GM23338 (cell line): ENCODE measurements at regions not wholly inside any gene's neighbourhood (a gene's known extent, or its start where the extent isn't known, plus 50 kb on each side); places are given as distances from the start of the nearest gene placed in this dataset.

Source experiments
- ATAC-seq: fragments of 200-7000 bp; cut with Tn5 transposase; 3 replicates; pipeline ENCODE4 v1.9.1; 2020
- DNase-seq: peaks from one replicate; pipeline ENCODE4 v3.0.0-alpha.2; 2015; ENCODE audit warnings: low spot score
- H2AFZ ChIP-seq: fragments of 200-600 bp; sonication (generic); 2 replicates; pipeline ENCODE4 v1.8.0; 2016; ENCODE audit warnings: antibody characterized with exemption, mild to moderate bottlenecking, moderate library complexity
- H3F3A ChIP-seq: fragments of 200-600 bp; sonication (generic); replicated peaks from 2 replicates; pipeline ENCODE4 v1.8.0; 2017; ENCODE audit warnings: antibody characterized with exemption, mixed run types, low read depth
- H3K27ac ChIP-seq: fragments of 200-600 bp; sonication (generic); 2 replicates; pipeline ENCODE4 v1.6.1; 2016; ENCODE audit warnings: low read depth
- H3K27me3 ChIP-seq: fragments of 200-600 bp; sonication (generic); 2 replicates; pipeline ENCODE4 v1.8.0; 2016; ENCODE audit warnings: mild to moderate bottlenecking, mixed run types, moderate library complexity; ENCODE audit not compliant: insufficient read depth
- H3K36me3 ChIP-seq: fragments of 200-600 bp; sonication (generic); 2 replicates; pipeline ENCODE4 v1.8.0; 2016; ENCODE audit warnings: mild to moderate bottlenecking; ENCODE audit not compliant: insufficient read depth
- H3K4me1 ChIP-seq: fragments of 200-600 bp; sonication (generic); 2 replicates; pipeline ENCODE4 v1.8.0; 2016; ENCODE audit warnings: mild to moderate bottlenecking, moderate library complexity; ENCODE audit not compliant: insufficient read depth
- H3K4me2 ChIP-seq: fragments of 200-600 bp; sonication (generic); 2 replicates; pipeline ENCODE4 v1.7.1; 2017; ENCODE audit warnings: mixed run types
- H3K4me3 ChIP-seq: fragments of 200-600 bp; sonication (generic); 2 replicates; pipeline ENCODE4 v1.6.1; 2016; ENCODE audit warnings: mixed run types
- H3K79me2 ChIP-seq: fragments of 200-600 bp; sonication (generic); replicated peaks from 2 replicates; pipeline ENCODE4 v1.8.0; 2017; ENCODE audit warnings: mild to moderate bottlenecking; ENCODE audit not compliant: insufficient read depth
- H3K9me2 ChIP-seq: fragments of 200-600 bp; sonication (generic); 2 replicates; pipeline ENCODE4 v1.8.0; 2017; ENCODE audit not compliant: insufficient read depth
- H4K20me1 ChIP-seq: fragments of 200-600 bp; sonication (generic); replicated peaks from 2 replicates; pipeline ENCODE4 v1.8.0; 2017; ENCODE audit warnings: mild to moderate bottlenecking; ENCODE audit not compliant: insufficient read depth
- H3K27ac Mint-ChIP-seq: 2 replicates; pipeline ENCODE4 v1.8.0; 2020; ENCODE audit warnings: inconsistent platforms, mild to moderate bottlenecking, moderate library complexity, mixed read lengths
- H3K27me3 Mint-ChIP-seq: 3 replicates; pipeline ENCODE4 v1.8.0; 2022; ENCODE audit warnings: low read depth, mild to moderate bottlenecking, moderate library complexity, mixed read lengths, inconsistent platforms; ENCODE audit not compliant: insufficient read depth, poor library complexity
- H3K36me3 Mint-ChIP-seq: 3 replicates; pipeline ENCODE4 v1.8.0; 2021; ENCODE audit warnings: low read depth, mild to moderate bottlenecking, inconsistent platforms, moderate library complexity, mixed read lengths
- H3K4me1 Mint-ChIP-seq: 3 replicates; pipeline ENCODE4 v1.8.0; 2020; ENCODE audit warnings: mild to moderate bottlenecking, inconsistent platforms, mixed read lengths
- H3K4me3 Mint-ChIP-seq: 3 replicates; pipeline ENCODE4 v1.8.0; 2021; ENCODE audit warnings: moderate library complexity, mild to moderate bottlenecking, inconsistent platforms, mixed read lengths
- H3K9me3 Mint-ChIP-seq: 3 replicates; pipeline ENCODE4 v1.8.0; 2020; ENCODE audit warnings: moderate library complexity, mild to moderate bottlenecking, inconsistent platforms, mixed read lengths
- CREB1 ChIP-seq: fragments of 250-450 bp; sonication (Bioruptor Pico); IDR thresholded peaks from 2 replicates; pipeline ENCODE4 v1.5.0; 2020; ENCODE audit warnings: low read depth, mild to moderate bottlenecking, moderate library complexity
- CTCF ChIP-seq, 2 experiments: fragments of 200-600 bp in 1 of 2; sonication (generic) in 1 of 2; conservative IDR thresholded peaks; 2 replicates each; pipeline versions ENCODE4 v1.5.1 to v1.6.1; 2016 to 2017; ENCODE audit warnings: antibody characterized with exemption in 2 of 2, low read depth in 2 of 2, mild to moderate bottlenecking in 2 of 2, moderate library complexity in 1 of 2
- ETS1 ChIP-seq: IDR thresholded peaks from 2 replicates; pipeline ENCODE4 v1.6.1; 2016; ENCODE audit warnings: antibody characterized with exemption
- EZH2 ChIP-seq: fragments of 200-600 bp; sonication (generic); IDR thresholded peaks from one replicate; pipeline ENCODE4 v1.8.0; 2017; ENCODE audit warnings: antibody characterized with exemption, mild to moderate bottlenecking, low read depth; ENCODE audit not compliant: unreplicated experiment
- EZH2phosphoT487 ChIP-seq: fragments of 200-600 bp; sonication (generic); IDR thresholded peaks from one replicate; pipeline ENCODE4 v1.8.1; 2018; ENCODE audit warnings: antibody characterized with exemption; ENCODE audit not compliant: unreplicated experiment
- JUNB ChIP-seq: IDR thresholded peaks from one replicate; pipeline ENCODE4 v1.6.1; 2016; ENCODE audit warnings: antibody characterized with exemption; ENCODE audit not compliant: unreplicated experiment
- NANOG ChIP-seq: IDR thresholded peaks from 2 replicates; pipeline ENCODE4 v1.6.1; 2016; ENCODE audit warnings: antibody characterized with exemption, borderline replicate concordance
- POLR2AphosphoS5 ChIP-seq: IDR thresholded peaks from 2 replicates; pipeline ENCODE4 v1.6.1; 2016; ENCODE audit warnings: antibody characterized with exemption, low read depth
- REST ChIP-seq: IDR thresholded peaks from one replicate; pipeline ENCODE4 v1.6.1; 2018; ENCODE audit warnings: antibody characterized with exemption; ENCODE audit not compliant: unreplicated experiment
- STAT1 ChIP-seq: IDR thresholded peaks from one replicate; pipeline ENCODE4 v1.6.1; 2016; ENCODE audit warnings: antibody characterized with exemption; ENCODE audit not compliant: unreplicated experiment
- ZNF114 ChIP-seq: fragments of 250-450 bp; sonication (Bioruptor Pico); IDR thresholded peaks from 2 replicates; pipeline ENCODE4 v1.5.0; 2020; ENCODE audit warnings: mild to moderate bottlenecking, moderate library complexity
- ZNF331 ChIP-seq: fragments of 250-450 bp; sonication (Bioruptor Pico); IDR thresholded peaks from 2 replicates; pipeline ENCODE4 v1.5.0; 2020; ENCODE audit warnings: low read depth, mild to moderate bottlenecking, moderate library complexity
- ZNF462 ChIP-seq: fragments of 250-450 bp; sonication (Bioruptor Pico); IDR thresholded peaks from 2 replicates; pipeline ENCODE4 v1.5.0; 2020; ENCODE audit warnings: mild to moderate bottlenecking, moderate library complexity

GRCh38 chr5:125484272-125484741, 737.9 kb upstream of the ZNF608 start:
- Histone ChIP-seq H3K27me3 (no peaks in the 10 kb centered on the region), H3K36me3 (no peaks in the 10 kb centered on the region), H3F3A (no peaks in the 10 kb centered on the region), H3K4me1 (peaks cover 22% of the 10 kb centered on the region), H3K4me3 (no peak overlapping the region), H3K4me2 (no peak overlapping the region), H4K20me1 (no peaks in the 10 kb centered on the region), H3K9me2 (no peaks in the 10 kb centered on the region), H3K79me2 (no peaks in the 10 kb centered on the region), H2AFZ (peak overlapping the region; percentile 89; the same call in 1 of the 2 replicates), H3K27ac (no peak overlapping the region)
- Mint-ChIP-seq H3K36me3 (peaks cover 6% of the 10 kb centered on the region; the same call in 2 of the 3 replicates), H3K4me1 (peaks cover 28% of the 10 kb centered on the region), H3K27me3 (no peaks in the 10 kb centered on the region), H3K27ac (no peak overlapping the region), H3K9me3 (peaks cover 13% of the 10 kb centered on the region; the same call in 1 of the 3 replicates), H3K4me3 (no peak overlapping the region)
- TF ChIP-seq ETS1 (no peak), STAT1 (no peak), CTCF (conservative IDR thresholded peaks at IDR 0.05; ENCODE audit: low read depth in 2 of 2) (no peak), REST (no peak), ZNF114 (CRISPR knock-in tag) (no peak), JUNB (no peak), EZH2phosphoT487 (no peak), CREB1 (CRISPR knock-in tag) (no peak), POLR2AphosphoS5 (no peak), ZNF462 (CRISPR knock-in tag) (no peak), NANOG (no peak), EZH2 (no peak), ZNF331 (CRISPR knock-in tag) (no peak)
- ATAC-seq, result no peak
- no peak for DNase-seq
